KBM-7 (cell line): ENCODE measurements at regions not wholly inside any gene's neighbourhood (a gene's known extent, or its start where the extent isn't known, plus 50 kb on each side); places are given as distances from the start of the nearest gene placed in this dataset.
"Not testable (repeated sequence)": the region's sequence is repeated elsewhere in the genome, so short reads cannot be mapped to it uniquely, and the experiment has no call there.

ENCODE experiments used
- DNase-seq: peaks from one replicate; pipeline ENCODE4 v3.0.0-alpha.2; 2015
- in situ Hi-C: fragments of 300-500 bp; cut with MboI; formaldehyde crosslinking; loops from 2 replicates; pipeline ENCODE4 v1.14.3; 2020; ENCODE audit warnings: low sequenced_read_pairs, low pct_unique_long_range_greater_than_20kb, mixed read lengths

GRCh38 chr7:98762620-98763019 is 107.2 kb downstream of the TMEM130 start:
- DNase-seq: no peak
- in situ Hi-C loops: no loop called here

GRCh38 chr7:98763441-98763840 is 106.4 kb downstream of the TMEM130 start:
- DNase-seq: no peak
- in situ Hi-C loops: no loop called here

- no peak for DNase-seq
- in situ Hi-C loops: no loop called here
Observed at GRCh38 chr7:98764946-98765345, 104.9 kb downstream of the TMEM130 start.

- in situ Hi-C loops, DNase-seq: not testable (repeated sequence)
Observed at GRCh38 chr7:98770085-98770484, 99.7 kb downstream of the TMEM130 start.

DNA sequence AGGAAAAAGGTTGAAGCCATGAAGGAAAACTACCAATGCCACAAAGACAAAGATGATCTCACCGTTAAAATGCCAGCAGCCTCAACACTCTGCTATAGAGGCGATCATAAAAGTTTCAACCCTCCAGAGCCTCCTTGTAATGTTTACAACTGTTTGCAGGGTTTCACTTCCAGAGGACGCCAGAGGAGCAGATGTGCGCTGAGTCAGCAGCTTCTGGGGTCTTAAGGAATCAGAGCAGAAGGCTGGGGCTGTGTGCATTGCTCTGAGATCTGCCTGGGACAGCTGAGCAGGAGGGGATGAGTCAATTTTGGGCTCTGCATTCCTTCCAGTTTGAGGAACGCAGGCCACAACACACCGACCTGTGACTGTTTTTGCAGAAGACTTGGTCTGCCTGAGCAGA is 98.3 kb downstream of the TMEM130 start:
- in situ Hi-C loops: no loop called here
- no peak for DNase-seq

- in situ Hi-C loops: no loop called here
- no peak for DNase-seq
Observed at GRCh38 chr7:98771941-98772603, 97.7 kb downstream of the TMEM130 start.

DNA sequence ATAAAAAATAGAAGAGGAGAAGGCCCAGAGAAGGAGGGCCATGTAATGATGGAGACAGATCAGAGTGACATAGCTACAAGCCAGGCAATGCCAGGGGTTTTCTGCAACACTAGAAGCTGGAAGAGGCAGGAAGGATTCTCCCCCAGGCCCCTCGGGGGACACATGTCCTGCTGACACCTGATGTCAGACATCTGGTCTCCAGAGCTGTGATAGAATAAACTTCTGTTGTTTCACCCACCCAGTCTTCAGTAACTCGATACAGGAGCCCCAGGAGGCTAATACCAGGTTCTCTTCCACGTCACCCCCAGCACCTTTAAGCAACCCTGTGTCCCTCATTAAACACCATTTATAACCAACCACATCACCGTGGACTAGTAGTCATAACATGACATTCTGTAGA is 94.9 kb downstream of the TMEM130 start:
- no peak for DNase-seq
- in situ Hi-C loops: no loop called here

DNA sequence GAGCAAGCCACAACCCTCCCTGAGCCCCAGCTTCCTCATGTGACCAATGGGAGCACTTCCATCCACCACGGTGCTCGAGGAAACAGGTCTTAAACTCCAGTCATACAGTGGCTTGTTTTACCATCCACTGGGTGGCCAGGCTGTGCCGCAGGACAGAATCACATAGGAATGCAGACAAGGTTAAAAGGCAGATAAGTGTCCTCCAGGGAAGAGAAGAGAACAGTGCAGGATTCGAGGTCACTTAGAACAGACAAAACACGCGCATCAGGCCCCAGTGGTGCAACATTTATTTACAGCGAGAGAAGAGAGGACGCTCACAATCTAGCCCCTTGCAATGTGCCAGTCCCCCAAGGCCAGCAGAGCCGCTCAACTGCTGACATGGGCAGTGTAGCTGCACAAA is 92.8 kb downstream of the TMEM130 start:
- in situ Hi-C loops: no loop called here
- DNase-seq: no peak

- in situ Hi-C loops: no loop called here
- no peak for DNase-seq
Observed at GRCh38 chr7:98778421-98778820, 91.4 kb downstream of the TMEM130 start.

- in situ Hi-C loops: no loop called here
- no peak for DNase-seq
Observed at GRCh38 chr7:98779800-98780587, 89.8 kb downstream of the TMEM130 start.

DNA sequence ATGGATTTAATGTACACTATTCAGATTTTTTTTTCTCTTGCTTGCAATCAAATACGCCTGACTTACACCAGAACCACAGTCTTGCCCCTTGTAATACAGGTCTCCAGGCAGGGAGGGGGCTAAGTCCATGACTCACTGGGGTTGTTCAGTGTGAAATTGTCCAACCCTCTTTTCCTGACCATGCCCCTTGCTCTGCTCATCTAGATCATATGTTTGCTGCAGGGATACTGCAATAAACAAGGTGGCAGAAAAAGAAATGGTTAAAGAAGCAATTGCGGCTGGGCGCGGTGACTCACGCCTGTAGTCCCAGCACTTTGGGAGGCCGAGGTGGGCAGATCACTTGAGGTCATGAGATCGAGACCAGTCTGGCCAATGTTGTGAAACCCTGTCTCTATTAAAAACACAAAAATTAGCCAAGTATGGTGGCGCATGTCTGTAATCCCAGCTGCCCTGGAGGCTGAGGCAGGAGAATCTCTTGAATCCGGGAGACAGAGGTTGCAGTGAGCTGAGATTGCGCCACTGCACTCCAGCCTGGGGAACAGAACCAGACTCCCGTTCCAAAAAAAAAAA is 85.5 kb downstream of the TMEM130 start:
- in situ Hi-C loops: no loop called here
- no peak for DNase-seq

DNA sequence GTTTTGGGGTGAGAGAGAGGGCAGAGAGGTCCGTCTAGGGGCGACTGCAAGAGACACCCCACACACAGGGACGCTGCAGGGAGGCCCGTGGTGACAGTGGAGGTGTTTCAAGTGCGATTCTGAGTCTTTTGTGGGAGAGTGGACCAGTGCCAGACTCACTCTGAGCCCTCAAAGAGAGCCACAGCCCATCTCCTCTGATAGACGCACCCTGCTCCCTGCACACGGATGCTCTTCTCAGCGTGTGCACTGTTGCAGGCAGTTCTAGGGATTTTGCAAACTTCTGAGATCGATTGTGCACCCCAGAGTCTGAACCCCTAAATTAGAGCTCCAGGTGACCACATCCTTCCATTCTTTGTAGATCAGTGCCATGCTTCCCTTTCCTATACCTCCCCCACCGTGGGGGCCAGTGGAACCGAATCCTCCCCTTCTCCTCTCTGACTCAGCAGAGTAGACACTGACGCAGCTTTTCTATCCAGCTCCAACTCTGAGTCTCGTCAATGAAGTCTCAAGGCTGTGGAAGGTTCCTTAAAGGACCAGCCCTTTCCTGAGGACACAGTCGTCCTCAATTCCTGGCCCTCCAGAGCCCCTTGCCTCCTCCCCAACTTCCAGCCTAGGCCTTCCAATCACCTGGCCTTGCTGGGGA is 83.8 kb downstream of the TMEM130 start:
- in situ Hi-C loops: no loop called here
- no peak for DNase-seq

DNA sequence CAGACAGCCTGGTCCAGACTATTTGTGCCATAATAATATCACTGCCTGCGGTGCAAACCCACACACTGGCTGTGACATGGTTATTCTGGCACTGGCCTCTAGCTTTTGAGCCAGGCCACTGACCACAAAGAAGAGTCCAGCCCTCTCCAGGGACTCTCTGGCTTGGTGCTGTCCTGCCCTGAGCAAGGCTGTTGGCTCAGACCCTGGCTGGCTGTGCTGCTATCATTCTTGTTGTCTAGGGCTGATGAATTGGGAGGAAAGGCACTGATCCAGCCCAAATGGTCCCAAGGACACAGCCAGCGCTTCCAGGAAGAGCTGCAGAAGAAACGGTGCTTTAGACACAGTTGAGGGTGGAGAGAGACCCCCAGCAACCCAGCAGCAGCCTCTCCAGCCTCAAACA is 80.8 kb downstream of the TMEM130 start:
- in situ Hi-C loops: no loop called here
- no peak for DNase-seq

- DNase-seq, in situ Hi-C loops: not testable (repeated sequence)
Observed at GRCh38 chr7:98794453-98794852, 75.4 kb downstream of the TMEM130 start.

- DNase-seq: no peak
- in situ Hi-C loops: no loop called here
Observed at GRCh38 chr7:98795741-98796493, 73.9 kb downstream of the TMEM130 start.
